H9 (cell line): ENCODE measurements at regions not wholly inside any gene's neighbourhood (a gene's known extent, or its start where the extent isn't known, plus 50 kb on each side); places are given as distances from the start of the nearest gene placed in this dataset.
"Not testable (repeated sequence)": the region's sequence is repeated elsewhere in the genome, so short reads cannot be mapped to it uniquely, and the experiment has no call there.

Experiments
- DNase-seq: peaks from one replicate; pipeline ENCODE4 v3.0.0-alpha.2; 2017
- H2AFZ ChIP-seq: one replicate; pipeline ENCODE4 v1.6.1; 2013; ENCODE audit warnings: mild to moderate bottlenecking, low read length, control low read depth, moderate library complexity
- H2AK5ac ChIP-seq: 2 replicates; pipeline ENCODE4 v1.6.1; 2013; ENCODE audit warnings: low read length, control low read depth, mixed read lengths; ENCODE audit not compliant: insufficient read length
- H2BK120ac ChIP-seq: one replicate; pipeline ENCODE4 v1.6.1; 2013; ENCODE audit warnings: low read depth, mild to moderate bottlenecking, low read length, control low read depth, inconsistent platforms; ENCODE audit not compliant: poor library complexity, severe bottlenecking
- H2BK12ac ChIP-seq: 2 replicates; pipeline ENCODE4 v1.6.1; 2013; ENCODE audit warnings: low read length, control low read depth, mixed read lengths, low read depth; ENCODE audit not compliant: insufficient read length
- H2BK15ac ChIP-seq: 2 replicates; pipeline ENCODE4 v1.6.1; 2013; ENCODE audit warnings: low read depth, low read length, control low read depth
- H2BK20ac ChIP-seq: one replicate; pipeline ENCODE4 v1.6.1; 2013; ENCODE audit warnings: low read depth, mild to moderate bottlenecking, low read length, control low read depth, inconsistent platforms; ENCODE audit not compliant: poor library complexity, severe bottlenecking
- H2BK5ac ChIP-seq: 2 replicates; pipeline ENCODE4 v1.6.1; 2013; ENCODE audit warnings: low read length, control low read depth, mixed read lengths; ENCODE audit not compliant: insufficient read length
- H3K14ac ChIP-seq: 2 replicates; pipeline ENCODE4 v1.6.1; 2013; ENCODE audit warnings: low read length, control low read depth; ENCODE audit not compliant: insufficient read depth
- H3K18ac ChIP-seq: 2 replicates; pipeline ENCODE4 v1.6.1; 2013; ENCODE audit warnings: low read depth, mild to moderate bottlenecking, mixed read lengths, low read length, control low read depth; ENCODE audit not compliant: insufficient read length
- H3K23ac ChIP-seq: 2 replicates; pipeline ENCODE4 v1.6.1; 2013; ENCODE audit warnings: low read length, control low read depth, mixed read lengths, low read depth; ENCODE audit not compliant: insufficient read length
- H3K23me2 ChIP-seq: 2 replicates; pipeline ENCODE4 v1.6.1; 2013; ENCODE audit warnings: low read depth, mild to moderate bottlenecking, mixed read lengths, low read length, control low read depth; ENCODE audit not compliant: insufficient read length, poor library complexity, severe bottlenecking
- H3K27ac ChIP-seq: 2 replicates; pipeline ENCODE4 v1.5.1; 2013; ENCODE audit warnings: low read length, control low read depth, mixed read lengths, low read depth; ENCODE audit not compliant: insufficient read length
- H3K27me3 ChIP-seq: 2 replicates; pipeline ENCODE4 v1.6.1; 2013; ENCODE audit warnings: low read length, control low read depth, inconsistent platforms; ENCODE audit not compliant: insufficient read depth
- H3K4ac ChIP-seq: 2 replicates; pipeline ENCODE4 v1.6.1; 2013; ENCODE audit warnings: low read depth, mild to moderate bottlenecking, control low read depth, inconsistent platforms, low read length, moderate library complexity
- H3K4me1 ChIP-seq: 2 replicates; pipeline ENCODE4 v1.6.1; 2013; ENCODE audit warnings: low read length, control low read depth, inconsistent platforms; ENCODE audit not compliant: insufficient read depth
- H3K4me2 ChIP-seq: 2 replicates; pipeline ENCODE4 v1.6.1; 2013; ENCODE audit warnings: low read length, control low read depth, mixed read lengths; ENCODE audit not compliant: insufficient read length, insufficient read depth
- H3K56ac ChIP-seq: 2 replicates; pipeline ENCODE4 v1.6.1; 2013; ENCODE audit warnings: low read depth, mild to moderate bottlenecking, mixed read lengths, low read length, control low read depth; ENCODE audit not compliant: insufficient read length
- H3K79me1 ChIP-seq: 2 replicates; pipeline ENCODE4 v1.6.1; 2013; ENCODE audit warnings: low read depth, mild to moderate bottlenecking, moderate library complexity, low read length, control low read depth, inconsistent platforms; ENCODE audit not compliant: insufficient read depth, poor library complexity, severe bottlenecking
- H3K79me2 ChIP-seq: 2 replicates; pipeline ENCODE4 v1.6.1; 2013; ENCODE audit warnings: low read length, control low read depth, inconsistent platforms; ENCODE audit not compliant: insufficient read depth
- H3K9ac ChIP-seq: 2 replicates; pipeline ENCODE4 v1.6.1; 2013; ENCODE audit warnings: low read length, control low read depth, mixed read lengths; ENCODE audit not compliant: insufficient read length; ENCODE audit errors: extremely low read depth
- H3K9me3 ChIP-seq: one replicate; pipeline ENCODE4 v1.6.1; 2013; ENCODE audit warnings: low read depth, low read length, inconsistent platforms; ENCODE audit not compliant: control insufficient read depth
- H3T11ph ChIP-seq: one replicate; pipeline ENCODE4 v1.6.1; 2013; ENCODE audit warnings: mild to moderate bottlenecking, low read length, control low read depth, inconsistent platforms
- H4K20me1 ChIP-seq: one replicate; pipeline ENCODE4 v1.6.1; 2013; ENCODE audit not compliant: control insufficient read depth, insufficient read length, insufficient read depth
- H4K5ac ChIP-seq: 2 replicates; pipeline ENCODE4 v1.6.1; 2013; ENCODE audit warnings: low read depth, mild to moderate bottlenecking, mixed read lengths, low read length, control low read depth; ENCODE audit not compliant: insufficient read length
- H4K8ac ChIP-seq: replicated peaks from 2 replicates; pipeline ENCODE4 v1.6.1; 2013; ENCODE audit warnings: low read length, control low read depth, mixed read lengths, low read depth; ENCODE audit not compliant: insufficient read length
- H4K91ac ChIP-seq: 2 replicates; pipeline ENCODE4 v1.6.1; 2013; ENCODE audit warnings: low read depth, mild to moderate bottlenecking, moderate library complexity, mixed read lengths, low read length, control low read depth; ENCODE audit not compliant: insufficient read length
- H3K27ac Mint-ChIP-seq, 3 experiments: 2 replicates in 2 of 3; 3 replicates in 1 of 3; pipeline ENCODE4 v1.8.0; 2020 to 2021; ENCODE audit warnings: mixed read lengths in 3 of 3, mild to moderate bottlenecking in 1 of 3, moderate library complexity in 1 of 3
- H3K27me3 Mint-ChIP-seq: 2 replicates; pipeline ENCODE4 v1.8.0; 2021; ENCODE audit warnings: low read depth, mild to moderate bottlenecking, moderate library complexity, mixed read lengths
- H3K36me3 Mint-ChIP-seq, 3 experiments: 2 replicates in 2 of 3; 3 replicates in 1 of 3; pipeline ENCODE4 v1.8.0; 2020 to 2021; ENCODE audit warnings: low read depth in 3 of 3, mixed read lengths in 3 of 3; ENCODE audit not compliant: insufficient read depth in 1 of 3
- H3K4me1 Mint-ChIP-seq, 2 experiments: 2 replicates each; pipeline ENCODE4 v1.8.0; 2020; ENCODE audit warnings: mixed read lengths in 2 of 2
- H3K4me3 Mint-ChIP-seq, 2 experiments: 2 replicates in 1 of 2; 3 replicates in 1 of 2; pipeline ENCODE4 v1.8.0; 2020 to 2021; ENCODE audit warnings: mild to moderate bottlenecking in 2 of 2, mixed read lengths in 2 of 2, moderate library complexity in 1 of 2
- H3K9me3 Mint-ChIP-seq, 2 experiments: 2 replicates in 1 of 2; 3 replicates in 1 of 2; pipeline ENCODE4 v1.8.0; 2020; ENCODE audit warnings: mild to moderate bottlenecking in 2 of 2, mixed read lengths in 2 of 2, moderate library complexity in 1 of 2
- WGBS: extraction: QIAGEN DNeasy Blood & Tissue Kit; methylation state at CpG from one replicate; pipeline ENCODE4 v1.1.7; 2013; ENCODE audit warnings: missing lambda C conversion rate, low lambda C conversion rate, mixed read lengths; ENCODE audit not compliant: insufficient read length; ENCODE audit errors: extremely low coverage; 5-methylcytosine and 5-hydroxymethylcytosine counted together
- TF ChIP-seq, protein P1 (sequence below): fragments of 200-600 bp; sonication (generic); conservative IDR thresholded peaks from 3 replicates; pipeline ENCODE4 v1.8.0; 2021; ENCODE audit warnings: antibody characterized with exemption, mild to moderate bottlenecking

- Histone ChIP-seq H3K4ac (no peak overlapping the region), H3K18ac (no peak overlapping the region), H2BK12ac (no peak overlapping the region), H3K4me2 (no peak overlapping the region), H4K8ac (no peak overlapping the region), H3T11ph (no peak overlapping the region), H2BK15ac (no peak overlapping the region), H3K9ac (no peak overlapping the region), H2BK120ac (no peak overlapping the region), H3K9me3 (no peaks in the 10 kb centered on the region), H2AK5ac (no peak overlapping the region), H2AFZ (no peak overlapping the region), H3K14ac (no peak overlapping the region), H3K4me1 (no peaks in the 10 kb centered on the region), H4K20me1 (no peaks in the 10 kb centered on the region), H3K56ac (no peak overlapping the region), H2BK20ac (no peak overlapping the region), H3K27ac (no peak overlapping the region), H3K23me2 (no peaks in the 10 kb centered on the region), H3K79me1 (no peaks in the 10 kb centered on the region), H3K23ac (no peak overlapping the region), H3K27me3 (no peaks in the 10 kb centered on the region), H2BK5ac (no peak overlapping the region), H4K91ac (no peak overlapping the region), H4K5ac (no peak overlapping the region), H3K79me2 (no peaks in the 10 kb centered on the region)
- WGBS = no CpG with 5 or more reads among the region's 5 CpGs
- Mint-ChIP-seq H3K27me3 (no peaks in the 10 kb centered on the region; the same call in 1 of the 2 replicates), H3K36me3 (no peaks in the 10 kb centered on the region), H3K9me3 (no peaks in the 10 kb centered on the region; a peak in 1 of 5 replicates), H3K4me1 (peaks cover 8 to 11% of the 10 kb centered on the region in 2 experiments), H3K4me3 (no peak overlapping the region), H3K27ac (no peak overlapping the region)
- TF ChIP-seq, protein P1, sequence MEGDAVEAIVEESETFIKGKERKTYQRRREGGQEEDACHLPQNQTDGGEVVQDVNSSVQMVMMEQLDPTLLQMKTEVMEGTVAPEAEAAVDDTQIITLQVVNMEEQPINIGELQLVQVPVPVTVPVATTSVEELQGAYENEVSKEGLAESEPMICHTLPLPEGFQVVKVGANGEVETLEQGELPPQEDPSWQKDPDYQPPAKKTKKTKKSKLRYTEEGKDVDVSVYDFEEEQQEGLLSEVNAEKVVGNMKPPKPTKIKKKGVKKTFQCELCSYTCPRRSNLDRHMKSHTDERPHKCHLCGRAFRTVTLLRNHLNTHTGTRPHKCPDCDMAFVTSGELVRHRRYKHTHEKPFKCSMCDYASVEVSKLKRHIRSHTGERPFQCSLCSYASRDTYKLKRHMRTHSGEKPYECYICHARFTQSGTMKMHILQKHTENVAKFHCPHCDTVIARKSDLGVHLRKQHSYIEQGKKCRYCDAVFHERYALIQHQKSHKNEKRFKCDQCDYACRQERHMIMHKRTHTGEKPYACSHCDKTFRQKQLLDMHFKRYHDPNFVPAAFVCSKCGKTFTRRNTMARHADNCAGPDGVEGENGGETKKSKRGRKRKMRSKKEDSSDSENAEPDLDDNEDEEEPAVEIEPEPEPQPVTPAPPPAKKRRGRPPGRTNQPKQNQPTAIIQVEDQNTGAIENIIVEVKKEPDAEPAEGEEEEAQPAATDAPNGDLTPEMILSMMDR = no peak
- DNase-seq = no peak
Measured at GRCh38 chr10:77723376-77723775, 85.8 kb upstream of the KCNMA1 start.

DNA sequence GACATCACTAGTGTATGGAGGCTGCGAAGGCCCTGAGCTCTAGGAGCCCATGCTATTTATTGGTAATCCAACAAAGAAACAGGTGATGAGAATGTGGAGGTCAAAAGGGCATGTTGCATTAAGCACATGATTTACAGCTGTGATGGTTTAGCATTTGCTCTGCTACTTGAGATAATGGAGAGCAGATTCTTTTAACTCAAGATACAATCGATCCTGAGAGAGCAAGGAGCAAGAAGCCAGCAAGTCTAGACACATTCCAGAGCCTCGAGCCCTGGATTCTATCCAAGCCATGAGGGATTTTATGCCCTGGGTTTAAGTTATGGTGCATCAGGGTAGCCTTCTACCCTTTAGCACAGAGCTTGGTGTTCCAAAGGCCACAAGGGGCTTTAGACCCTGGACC is 85.3 kb upstream of the KCNMA1 start:
- DNase-seq, H3K27ac Mint-ChIP-seq, H3K56ac ChIP-seq: not testable (repeated sequence)

More for the DNA sequence above, 85.3 kb upstream of the KCNMA1 start:
- H3K4ac ChIP-seq, H2BK20ac ChIP-seq, H4K91ac ChIP-seq, H3K4me2 ChIP-seq, H4K5ac ChIP-seq, H3K79me1 ChIP-seq, H2BK15ac ChIP-seq, H2BK12ac ChIP-seq, H3K4me3 Mint-ChIP-seq, H3K79me2 ChIP-seq, H3K23me2 ChIP-seq, H3K9me3 Mint-ChIP-seq, H2BK120ac ChIP-seq, H3T11ph ChIP-seq, H3K9me3 ChIP-seq, H2AK5ac ChIP-seq, H3K23ac ChIP-seq, H2BK5ac ChIP-seq, H3K18ac ChIP-seq, H3K27ac ChIP-seq, H3K36me3 Mint-ChIP-seq, H4K20me1 ChIP-seq, H4K8ac ChIP-seq, H2AFZ ChIP-seq, H3K14ac ChIP-seq, H3K27me3 ChIP-seq, H3K4me1 ChIP-seq, H3K27me3 Mint-ChIP-seq, H3K9ac ChIP-seq: not testable (repeated sequence)
- H3K4me1 Mint-ChIP-seq = peaks cover 8 to 14% of the 10 kb centered on the region in 2 experiments
- WGBS = no CpG with 5 or more reads among the region's 3 CpGs
